Liver (tissue), 8 donors: ENCODE measurements at regions not wholly inside any gene's neighbourhood (a gene's known extent, or its start where the extent isn't known, plus 50 kb on each side); places are given as distances from the start of the nearest gene placed in this dataset.

Experiments
- DNase-seq: peaks from one replicate; pipeline ENCODE4 v3.0.0-alpha.2; 2017; ENCODE audit warnings: low spot score
- H3K27ac ChIP-seq, 2 donors: one replicate each; pipeline ENCODE4 v1.7.0; 2013; ENCODE audit warnings: inconsistent platforms in 2 of 2, low read length in 2 of 2, control low read depth in 1 of 2, low read depth in 1 of 2, mild to moderate bottlenecking in 1 of 2
- H3K27me3 ChIP-seq, 4 donors: one replicate each; pipeline versions ENCODE4 v1.6.1 to v1.7.0; 2013; ENCODE audit warnings: low read length in 3 of 4, inconsistent platforms in 1 of 4, mild to moderate bottlenecking in 1 of 4, moderate library complexity in 1 of 4; ENCODE audit not compliant: control insufficient read depth in 4 of 4, insufficient read depth in 4 of 4
- H3K36me3 ChIP-seq, 4 donors: one replicate each; pipeline versions ENCODE4 v1.6.1 to v1.7.0; 2013; ENCODE audit warnings: low read length in 3 of 4, mild to moderate bottlenecking in 3 of 4, low read depth in 1 of 4, moderate library complexity in 1 of 4; ENCODE audit not compliant: control insufficient read depth in 4 of 4, insufficient read depth in 3 of 4
- H3K4me1 ChIP-seq, 4 donors: one replicate each; pipeline versions ENCODE4 v1.6.1 to v1.7.0; 2013; ENCODE audit warnings: low read length in 3 of 4, mild to moderate bottlenecking in 3 of 4, moderate library complexity in 1 of 4; ENCODE audit not compliant: control insufficient read depth in 4 of 4, insufficient read depth in 4 of 4
- H3K4me3 ChIP-seq, 3 donors: one replicate each; pipeline versions ENCODE4 v1.6.1 to v1.7.0; 2013; ENCODE audit warnings: low read length in 3 of 3, control low read depth in 1 of 3, low read depth in 1 of 3, mild to moderate bottlenecking in 1 of 3
- H3K9ac ChIP-seq, 2 donors: one replicate each; pipeline ENCODE4 v1.7.0; 2013; ENCODE audit warnings: low read length in 2 of 2, mild to moderate bottlenecking in 2 of 2, moderate library complexity in 2 of 2, control low read depth in 1 of 2, low read depth in 1 of 2
- H3K9me3 ChIP-seq, 4 donors: one replicate each; pipeline versions ENCODE4 v1.6.1 to v1.7.0; 2013; ENCODE audit warnings: low read length in 3 of 4; ENCODE audit not compliant: control insufficient read depth in 4 of 4
- ATF3 ChIP-seq: IDR thresholded peaks from 2 replicates; pipeline ENCODE4 v1.6.1; 2016; ENCODE audit warnings: antibody characterized with exemption
- CTCF ChIP-seq: fragments of 150-350 bp; IDR thresholded peaks from 2 replicates; pipeline ENCODE4 v1.5.1; 2017; ENCODE audit warnings: improper control_type of control experiment, low read depth, low read length; ENCODE audit not compliant: missing input control
- EGR1 ChIP-seq, 2 donors: IDR thresholded peaks; 2 replicates each; pipeline ENCODE4 v1.6.1; 2016 to 2018; ENCODE audit warnings: antibody characterized with exemption in 2 of 2, low read depth in 2 of 2
- FOXA1 ChIP-seq: IDR thresholded peaks from 2 replicates; pipeline ENCODE4 v1.6.1; 2016; ENCODE audit warnings: antibody characterized with exemption
- FOXA2 ChIP-seq: IDR thresholded peaks from 2 replicates; pipeline ENCODE4 v1.6.1; 2016; ENCODE audit warnings: antibody characterized with exemption
- GABPA ChIP-seq, 2 donors: IDR thresholded peaks in 1 of 2; conservative IDR thresholded peaks in 1 of 2; 2 replicates each; pipeline ENCODE4 v1.6.1; 2016; ENCODE audit warnings: antibody characterized with exemption in 2 of 2, mild to moderate bottlenecking in 1 of 2, moderate library complexity in 1 of 2
- HNF4A ChIP-seq, 2 donors: conservative IDR thresholded peaks; 2 replicates each; pipeline ENCODE4 v1.6.1; 2016; ENCODE audit warnings: antibody characterized with exemption in 2 of 2, mild to moderate bottlenecking in 2 of 2
- HNF4G ChIP-seq: IDR thresholded peaks from 2 replicates; pipeline ENCODE4 v1.6.1; 2016; ENCODE audit warnings: antibody characterized with exemption
- JUND ChIP-seq, 2 donors: IDR thresholded peaks; 2 replicates each; pipeline ENCODE4 v1.6.1; 2016; ENCODE audit warnings: antibody characterized with exemption in 2 of 2
- MAX ChIP-seq: IDR thresholded peaks from 2 replicates; pipeline ENCODE4 v1.6.1; 2016; ENCODE audit warnings: antibody characterized with exemption
- NR2F2 ChIP-seq: IDR thresholded peaks from 2 replicates; pipeline ENCODE4 v1.6.1; 2016; ENCODE audit warnings: antibody characterized with exemption
- RAD21 ChIP-seq, 2 donors: IDR thresholded peaks; 2 replicates each; pipeline ENCODE4 v1.6.1; 2016; ENCODE audit warnings: antibody characterized with exemption in 2 of 2, mild to moderate bottlenecking in 2 of 2
- REST ChIP-seq: IDR thresholded peaks from 2 replicates; pipeline ENCODE4 v1.6.1; 2016; ENCODE audit warnings: antibody characterized with exemption, mild to moderate bottlenecking
- RXRA ChIP-seq, 2 donors: IDR thresholded peaks; 2 replicates each; pipeline ENCODE4 v1.6.1; 2017 to 2018; ENCODE audit warnings: antibody characterized with exemption in 2 of 2, mild to moderate bottlenecking in 1 of 2
- SP1 ChIP-seq: IDR thresholded peaks from 2 replicates; pipeline ENCODE4 v1.6.1; 2018; ENCODE audit warnings: antibody characterized with exemption, mild to moderate bottlenecking
- TAF1 ChIP-seq: conservative IDR thresholded peaks from 2 replicates; pipeline ENCODE4 v1.6.1; 2016; ENCODE audit warnings: antibody characterized with exemption, mild to moderate bottlenecking
- YY1 ChIP-seq: IDR thresholded peaks from 2 replicates; pipeline ENCODE4 v1.6.1; 2016; ENCODE audit warnings: antibody characterized with exemption, mild to moderate bottlenecking
- ZBTB33 ChIP-seq: IDR thresholded peaks from 2 replicates; pipeline ENCODE4 v1.6.1; 2016; ENCODE audit warnings: antibody characterized with exemption
- WGBS: extraction: QIAGEN DNeasy Blood & Tissue Kit; methylation state at CpG from one replicate; pipeline ENCODE4 v1.1.7; 2013; 5-methylcytosine and 5-hydroxymethylcytosine counted together
- donor health status: healthy.
- donor health status: healthy.
- donor health status: healthy.
- donor health status: healthy.
- donor health status: healthy.

GRCh38 chr14:37997017-37997416, 210.7 kb upstream of the SSTR1 start:
- Histone ChIP-seq H3K36me3 (no peaks in the 10 kb centered on the region), H3K27ac (no peak overlapping the region), H3K4me1 (peaks cover 0 to 3% (median 0%) of the 10 kb centered on the region in 4 donors), H3K9me3 (no peaks in the 10 kb centered on the region), H3K9ac (no peak overlapping the region), H3K4me3 (no peak overlapping the region), H3K27me3 (no peaks in the 10 kb centered on the region)
- no peak for DNase-seq
- 94% methylated on average over 3 of the region's 3 CpGs for WGBS
- no peak for TF ChIP-seq FOXA1
- TF ChIP-seq ATF3, result no peak
- TF ChIP-seq HNF4G, result no peak
- no peak for TF ChIP-seq HNF4A (conservative IDR thresholded peaks at IDR 0.05)
- no peak for TF ChIP-seq EGR1 (IDR thresholded peaks at IDR 0.05; ENCODE audit: low read depth in 2 of 2)
- no peak for TF ChIP-seq JUND (IDR thresholded peaks at IDR 0.05)
- TF ChIP-seq FOXA2, result no peak
- TF ChIP-seq NR2F2, result no peak
- TF ChIP-seq ZBTB33, result no peak
- TF ChIP-seq REST, result no peak
- TF ChIP-seq RAD21 (IDR thresholded peaks at IDR 0.05), result no peak
- no peak for TF ChIP-seq YY1
- TF ChIP-seq CTCF, result no peak
- TF ChIP-seq TAF1, result no peak
- no peak for TF ChIP-seq RXRA (IDR thresholded peaks at IDR 0.05)
- no peak for TF ChIP-seq GABPA (IDR thresholded peaks at IDR 0.05 in 1 of 2, conservative IDR thresholded peaks at IDR 0.05 in 1 of 2)
- no peak for TF ChIP-seq SP1
- TF ChIP-seq MAX, result no peak
